HG02852 (cell line): ENCODE measurements at regions not wholly inside any gene's neighbourhood (a gene's known extent, or its start where the extent isn't known, plus 50 kb on each side); places are given as distances from the start of the nearest gene placed in this dataset.

Experiments
- ATAC-seq: cut with Tn5 transposase; IDR thresholded peaks from one replicate; pipeline ENCODE4 v1.9.1; 2021; ENCODE audit warnings: mild to moderate bottlenecking, moderate library complexity; ENCODE audit not compliant: unreplicated experiment

DNA sequence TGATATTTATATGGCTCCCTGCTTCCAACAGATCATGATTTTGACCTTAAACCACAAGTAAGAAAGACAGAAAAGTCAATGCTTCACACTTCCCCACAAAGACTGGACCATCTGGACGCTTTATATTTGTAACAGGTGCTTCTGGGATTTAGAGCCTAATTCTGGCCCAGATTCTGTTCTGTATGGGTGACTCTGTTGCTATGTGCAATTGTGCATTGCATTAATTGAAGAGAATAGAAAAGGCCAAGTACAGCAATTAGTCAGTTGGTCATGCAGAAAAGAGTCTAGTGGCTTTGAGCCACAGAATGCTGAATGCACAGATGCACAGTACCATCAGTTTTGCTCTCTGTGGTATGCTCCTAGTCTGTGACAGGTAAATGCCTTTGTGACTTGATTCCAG lies 657.4 kb upstream of the ATXN8OS start:
- no peak for ATAC-seq

- no peak for ATAC-seq
Observed at GRCh38 chr13:69425235-69425634, 682.4 kb upstream of the ATXN8OS start.

- no peak for ATAC-seq
Observed at GRCh38 chr13:69423844-69424243, 683.8 kb upstream of the ATXN8OS start.

DNA sequence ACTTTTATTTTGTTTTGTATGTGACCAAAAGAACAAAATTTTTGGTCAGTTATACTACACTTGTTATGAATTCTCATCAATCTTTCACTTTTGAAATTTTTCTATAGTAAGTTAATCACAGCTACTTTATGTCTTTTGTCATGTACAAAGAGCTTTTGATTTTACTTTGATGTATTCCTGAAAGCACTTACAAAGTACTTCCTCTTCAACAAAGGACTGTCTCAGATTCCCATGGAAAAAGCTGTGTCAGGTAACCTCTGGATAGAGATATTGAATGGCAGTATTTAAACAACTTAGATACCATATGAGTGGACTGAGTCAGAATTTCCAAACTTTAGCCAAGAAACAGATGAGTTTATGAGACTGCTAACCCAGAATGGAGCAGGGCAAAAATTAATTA lies 689.3 kb upstream of the ATXN8OS start:
- no peak for ATAC-seq

DNA sequence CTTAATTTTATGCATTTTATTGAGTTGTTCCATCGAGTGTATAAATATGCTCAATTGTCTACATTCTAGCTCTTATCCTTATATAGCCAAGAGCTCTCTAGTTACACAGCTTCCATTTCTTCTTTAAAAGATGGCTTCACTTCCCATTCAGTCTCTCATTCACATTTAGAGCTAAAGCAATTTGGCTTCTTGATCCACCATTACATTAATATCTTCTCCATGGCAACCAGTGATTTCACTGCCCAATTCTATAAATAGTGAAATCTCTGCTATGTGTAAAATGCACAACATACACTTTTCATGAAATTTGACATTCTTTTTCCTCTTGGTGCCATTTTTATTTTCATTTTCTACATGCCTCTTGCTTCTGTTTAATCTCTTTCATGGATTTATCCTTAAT lies 696.9 kb upstream of the ATXN8OS start:
- ATAC-seq, result no peak

GRCh38 chr13:69391756-69392155 lies 715.9 kb upstream of the ATXN8OS start:
- ATAC-seq, result no peak

DNA sequence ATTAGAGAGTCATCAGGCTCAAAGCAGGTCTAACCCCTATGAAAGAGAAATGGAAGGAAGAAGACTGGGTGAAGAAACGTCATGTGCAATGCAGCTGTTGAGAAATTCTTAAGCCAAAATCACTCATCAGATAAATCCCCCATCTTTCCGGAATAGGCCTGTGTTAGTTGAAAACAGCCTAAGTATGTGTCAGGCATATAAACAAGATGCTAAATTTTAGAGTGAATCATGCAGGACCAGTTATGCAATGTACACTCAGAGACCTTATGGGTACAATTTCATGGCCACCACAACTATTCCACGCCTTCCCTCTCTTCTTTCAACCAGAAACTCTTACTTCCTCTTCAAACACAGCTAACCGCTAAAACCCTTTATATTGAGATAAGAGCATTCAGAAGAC lies 717.7 kb upstream of the ATXN8OS start:
- ATAC-seq, result no peak

- no peak for ATAC-seq
Observed at GRCh38 chr13:69373747-69374425, 733.7 kb upstream of the ATXN8OS start.

- ATAC-seq, result no peak
Observed at GRCh38 chr13:69363360-69363759, 744.3 kb upstream of the ATXN8OS start.

- no peak for ATAC-seq
Observed at GRCh38 chr13:69331245-69331644, 776.4 kb upstream of the ATXN8OS start.

DNA sequence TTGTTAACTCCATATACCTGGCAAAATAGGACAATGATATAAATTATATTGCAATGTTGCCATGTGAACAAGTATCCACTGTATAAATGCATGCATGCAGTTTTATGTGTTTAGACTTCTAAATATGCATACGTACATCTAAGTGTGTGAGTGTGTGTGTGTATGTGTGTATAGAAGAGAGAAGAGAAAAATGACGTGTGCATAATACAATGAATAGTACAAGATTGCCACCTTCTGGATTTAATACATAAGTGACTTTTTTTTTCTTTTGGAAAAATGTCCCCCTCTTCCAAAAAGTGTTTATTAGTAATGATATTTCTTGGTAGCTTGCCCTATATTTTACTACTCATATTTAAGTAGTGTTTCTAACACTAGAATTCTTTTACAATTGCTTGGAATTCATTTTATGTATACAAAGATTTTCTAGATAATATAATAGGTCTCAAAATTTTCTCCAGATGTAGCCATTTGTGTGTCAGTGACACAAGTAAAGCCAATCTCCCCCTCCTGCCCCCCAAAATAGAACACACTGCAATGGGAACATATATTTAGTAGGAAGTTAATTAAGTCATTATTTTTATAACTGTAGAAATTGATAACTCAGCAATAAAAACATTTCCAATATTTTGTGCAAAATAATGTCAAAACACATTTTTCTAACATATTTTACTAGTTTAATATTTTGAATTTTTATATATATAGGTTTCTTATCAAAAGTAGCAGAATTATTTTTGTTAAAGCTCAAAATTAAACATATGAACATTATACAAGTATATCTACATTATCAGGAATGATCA lies 783.3 kb upstream of the ATXN8OS start:
- ATAC-seq, result no peak

DNA sequence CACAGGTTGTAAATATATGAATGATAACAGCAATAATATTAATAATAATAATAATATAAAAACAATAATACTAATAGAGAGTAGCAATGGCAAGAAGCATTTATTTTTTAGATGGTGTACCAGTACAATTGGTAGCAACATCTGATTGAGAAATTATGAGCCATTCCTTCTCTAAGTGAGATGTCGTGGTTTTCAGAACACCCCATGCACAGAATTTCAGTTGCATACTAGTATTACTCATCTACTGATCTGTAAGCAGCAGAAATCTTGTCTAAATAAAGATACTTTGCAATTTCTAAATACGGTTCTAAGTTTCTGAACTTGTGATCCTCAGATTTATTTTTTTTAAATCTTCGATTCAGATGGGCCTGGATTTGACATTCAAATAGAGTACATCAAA lies 788.0 kb upstream of the ATXN8OS start:
- no peak for ATAC-seq

- ATAC-seq, result no peak
Observed at GRCh38 chr13:69315039-69315438, 792.6 kb upstream of the ATXN8OS start.

GRCh38 chr13:69306766-69307165 lies 800.9 kb upstream of the ATXN8OS start:
- ATAC-seq, result no peak

- no peak for ATAC-seq
Observed at GRCh38 chr13:69300131-69300530, 807.5 kb upstream of the ATXN8OS start.

GRCh38 chr13:69296130-69296529 lies 811.5 kb upstream of the ATXN8OS start:
- no peak for ATAC-seq

GRCh38 chr13:69292789-69293425 lies 814.7 kb upstream of the ATXN8OS start:
- ATAC-seq, result no peak

GRCh38 chr13:69291292-69291906 lies 816.2 kb upstream of the ATXN8OS start:
- no peak for ATAC-seq

GRCh38 chr13:69288026-69288425 lies 819.6 kb upstream of the ATXN8OS start:
- ATAC-seq, result no peak

GRCh38 chr13:69287050-69287698 lies 820.5 kb upstream of the ATXN8OS start:
- peak; percentile 48 for ATAC-seq

- no peak for ATAC-seq
Observed at GRCh38 chr13:69283837-69284236, 823.8 kb upstream of the ATXN8OS start.
